ENCODE measurements at regions not wholly inside any gene's neighbourhood (a gene's known extent, or its start where the extent isn't known, plus 50 kb on each side); places are given as distances from the start of the nearest gene placed in this dataset.
"Not testable (repeated sequence)": the region's sequence is repeated elsewhere in the genome, so short reads cannot be mapped to it uniquely, and the experiment has no call there.

- TF ChIP-seq, protein P1, sequence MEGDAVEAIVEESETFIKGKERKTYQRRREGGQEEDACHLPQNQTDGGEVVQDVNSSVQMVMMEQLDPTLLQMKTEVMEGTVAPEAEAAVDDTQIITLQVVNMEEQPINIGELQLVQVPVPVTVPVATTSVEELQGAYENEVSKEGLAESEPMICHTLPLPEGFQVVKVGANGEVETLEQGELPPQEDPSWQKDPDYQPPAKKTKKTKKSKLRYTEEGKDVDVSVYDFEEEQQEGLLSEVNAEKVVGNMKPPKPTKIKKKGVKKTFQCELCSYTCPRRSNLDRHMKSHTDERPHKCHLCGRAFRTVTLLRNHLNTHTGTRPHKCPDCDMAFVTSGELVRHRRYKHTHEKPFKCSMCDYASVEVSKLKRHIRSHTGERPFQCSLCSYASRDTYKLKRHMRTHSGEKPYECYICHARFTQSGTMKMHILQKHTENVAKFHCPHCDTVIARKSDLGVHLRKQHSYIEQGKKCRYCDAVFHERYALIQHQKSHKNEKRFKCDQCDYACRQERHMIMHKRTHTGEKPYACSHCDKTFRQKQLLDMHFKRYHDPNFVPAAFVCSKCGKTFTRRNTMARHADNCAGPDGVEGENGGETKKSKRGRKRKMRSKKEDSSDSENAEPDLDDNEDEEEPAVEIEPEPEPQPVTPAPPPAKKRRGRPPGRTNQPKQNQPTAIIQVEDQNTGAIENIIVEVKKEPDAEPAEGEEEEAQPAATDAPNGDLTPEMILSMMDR (IDR thresholded peaks at IDR 0.05): not testable (repeated sequence)
- not testable (repeated sequence) for TF ChIP-seq POLR2A (IDR thresholded peaks at IDR 0.05)
These were observed 190.7 kb upstream of the GLI2 start for GRCh38 chr2:120545007-120545406.
